Hepatocyte (in vitro differentiated cells): ENCODE measurements at regions not wholly inside any gene's neighbourhood (a gene's known extent, or its start where the extent isn't known, plus 50 kb on each side); places are given as distances from the start of the nearest gene placed in this dataset.

Experiments
- CTCF ChIP-seq: fragments of 200-600 bp; sonication (generic); IDR thresholded peaks from 2 replicates; pipeline ENCODE4 v1.5.1; 2016; ENCODE audit warnings: antibody characterized with exemption, mild to moderate bottlenecking; ENCODE audit not compliant: poor library complexity
- EZH2 ChIP-seq: fragments of 200-600 bp; sonication (generic); IDR thresholded peaks from 2 replicates; pipeline ENCODE4 v1.6.1; 2016; ENCODE audit warnings: antibody characterized with exemption, mild to moderate bottlenecking, borderline replicate concordance

- TF ChIP-seq CTCF (peak; percentile 66), EZH2 (no peak)
Observed at GRCh38 chr10:95133016-95133752, 60.9 kb upstream of the ACSM6 start.
